Kidney glomerular epithelial cell (primary cell): ENCODE measurements at regions not wholly inside any gene's neighbourhood (a gene's known extent, or its start where the extent isn't known, plus 50 kb on each side); places are given as distances from the start of the nearest gene placed in this dataset.
"Not testable (repeated sequence)": the region's sequence is repeated elsewhere in the genome, so short reads cannot be mapped to it uniquely, and the experiment has no call there.

Experiments used
- DNase-seq: peaks from one replicate; lab custom pipeline; 2025; lab: John Stamatoyannopoulos, UW

GRCh38 chr4:36590343-36590742, 308.9 kb downstream of the DTHD1 start:
- no peak for DNase-seq

- no peak for DNase-seq
Observed at GRCh38 chr4:36601864-36602495, 320.6 kb downstream of the DTHD1 start.

GRCh38 chr4:36609661-36610060, 328.2 kb downstream of the DTHD1 start:
- no peak for DNase-seq

- DNase-seq: no peak
Observed at GRCh38 chr4:36610628-36611027, 329.2 kb downstream of the DTHD1 start.

- not testable (repeated sequence) for DNase-seq
Observed at GRCh38 chr4:36613142-36613541, 331.7 kb downstream of the DTHD1 start.

- DNase-seq: no peak
Observed at GRCh38 chr4:36614011-36614410, 332.6 kb downstream of the DTHD1 start.

GRCh38 chr4:36618102-36618501, 336.7 kb downstream of the DTHD1 start:
- DNase-seq: no peak

- no peak for DNase-seq
Observed at GRCh38 chr4:36624030-36624429, 342.6 kb downstream of the DTHD1 start.

- DNase-seq: no peak
Observed at GRCh38 chr4:36638273-36638811, 356.9 kb downstream of the DTHD1 start.

- DNase-seq: no peak
Observed at GRCh38 chr4:36640876-36641275, 359.5 kb downstream of the DTHD1 start.

GRCh38 chr4:36651253-36651652, 369.8 kb downstream of the DTHD1 start:
- DNase-seq: no peak

GRCh38 chr4:36652857-36653256, 371.4 kb downstream of the DTHD1 start:
- no peak for DNase-seq

GRCh38 chr4:36665985-36666527, 384.6 kb downstream of the DTHD1 start:
- DNase-seq: no peak

- DNase-seq: no peak
Observed at GRCh38 chr4:36675436-36675835, 394.0 kb downstream of the DTHD1 start.

- DNase-seq: no peak
Observed at GRCh38 chr4:36676139-36677050, 395.0 kb downstream of the DTHD1 start.

- DNase-seq: no peak
Observed at GRCh38 chr4:36677112-36677511, 395.7 kb downstream of the DTHD1 start.

GRCh38 chr4:36677874-36678273, 396.5 kb downstream of the DTHD1 start:
- no peak for DNase-seq

GRCh38 chr4:36687681-36688080, 406.3 kb downstream of the DTHD1 start:
- DNase-seq: no peak

GRCh38 chr4:36692586-36692985, 411.2 kb downstream of the DTHD1 start:
- DNase-seq: no peak

- DNase-seq: no peak
Observed at GRCh38 chr4:36702245-36702644, 420.8 kb downstream of the DTHD1 start.

- DNase-seq: no peak
Observed at GRCh38 chr4:36704289-36704688, 422.9 kb downstream of the DTHD1 start.

GRCh38 chr4:36709991-36710390, 428.6 kb downstream of the DTHD1 start:
- DNase-seq: no peak

- DNase-seq: no peak
Observed at GRCh38 chr4:36712013-36712412, 430.6 kb downstream of the DTHD1 start.
